ENCODE measurements at regions not wholly inside any gene's neighbourhood (a gene's known extent, or its start where the extent isn't known, plus 50 kb on each side); places are given as distances from the start of the nearest gene placed in this dataset.

DNA sequence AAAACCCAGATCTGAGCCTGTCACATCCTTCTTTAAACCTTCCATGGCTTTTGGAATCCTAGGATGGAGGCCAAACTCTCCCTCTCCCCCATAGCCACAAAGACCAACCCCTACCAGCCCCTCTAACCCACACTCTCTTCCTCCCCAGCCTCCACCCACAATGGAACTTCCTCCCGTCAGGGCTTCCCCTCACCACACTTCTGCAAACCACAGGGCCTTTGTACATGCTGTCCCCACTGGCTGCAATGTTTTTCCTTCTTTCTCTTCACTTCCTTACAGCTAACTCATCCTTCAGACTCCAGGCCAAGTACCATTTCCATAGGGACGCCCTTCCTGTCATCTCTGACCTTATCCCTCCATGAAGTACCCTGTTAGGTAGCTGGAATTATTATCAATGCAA lies 393.5 kb downstream of the MN1 start:
- no peak for TF ChIP-seq CTCF (IDR thresholded peaks at IDR 0.05; ENCODE audit: insufficient read depth, low read length, poor library complexity, severe bottlenecking)
- no peaks in the 10 kb centered on the region; the same call in 1 of the 2 replicates for H3K27me3 ChIP-seq (replicated peaks; ENCODE audit: control insufficient read depth, insufficient read depth, low read length)
- no peaks in the 10 kb centered on the region for H3K36me3 ChIP-seq (ENCODE audit: control insufficient read depth, insufficient read depth, low read length)
- no peak overlapping the region for H3K4me3 ChIP-seq (replicated peaks; ENCODE audit: low read depth, low read length)
- no peak for DNase-seq (ENCODE audit: extremely low read depth, insufficient read length)

GRCh38 chr22:27409299-27409698 lies 392.3 kb downstream of the MN1 start:
- no peaks in the 10 kb centered on the region; the same call in 1 of the 2 replicates for H3K27me3 ChIP-seq (replicated peaks; ENCODE audit: control insufficient read depth, insufficient read depth, low read length)
- no peak for TF ChIP-seq CTCF (IDR thresholded peaks at IDR 0.05; ENCODE audit: insufficient read depth, low read length, poor library complexity, severe bottlenecking)
- H3K36me3 ChIP-seq (ENCODE audit: control insufficient read depth, insufficient read depth, low read length), result no peaks in the 10 kb centered on the region
- DNase-seq (ENCODE audit: extremely low read depth, insufficient read length), result no peak
- H3K4me3 ChIP-seq (replicated peaks; ENCODE audit: low read depth, low read length), result no peak overlapping the region

- no peak for TF ChIP-seq CTCF (IDR thresholded peaks at IDR 0.05; ENCODE audit: insufficient read depth, low read length, poor library complexity, severe bottlenecking)
- Histone ChIP-seq H3K4me3 (replicated peaks; ENCODE audit: low read depth, low read length) (no peak overlapping the region), H3K27me3 (replicated peaks; ENCODE audit: control insufficient read depth, insufficient read depth, low read length) (no peaks in the 10 kb centered on the region; the same call in 1 of the 2 replicates), H3K36me3 (ENCODE audit: control insufficient read depth, insufficient read depth, low read length) (no peaks in the 10 kb centered on the region)
- DNase-seq (ENCODE audit: extremely low read depth, insufficient read length), result no peak
Measured at GRCh38 chr22:27412866-27413445, 388.6 kb downstream of the MN1 start.

GRCh38 chr22:27413702-27414101 lies 387.9 kb downstream of the MN1 start:
- DNase-seq (ENCODE audit: extremely low read depth, insufficient read length), result no peak
- H3K27me3 ChIP-seq (replicated peaks; ENCODE audit: control insufficient read depth, insufficient read depth, low read length), result no peaks in the 10 kb centered on the region; the same call in 1 of the 2 replicates
- no peak overlapping the region for H3K4me3 ChIP-seq (replicated peaks; ENCODE audit: low read depth, low read length)
- TF ChIP-seq CTCF (IDR thresholded peaks at IDR 0.05; ENCODE audit: insufficient read depth, low read length, poor library complexity, severe bottlenecking), result no peak
- H3K36me3 ChIP-seq (ENCODE audit: control insufficient read depth, insufficient read depth, low read length), result no peaks in the 10 kb centered on the region

GRCh38 chr22:27416511-27417420 lies 384.8 kb downstream of the MN1 start:
- no peak for TF ChIP-seq CTCF (IDR thresholded peaks at IDR 0.05; ENCODE audit: insufficient read depth, low read length, poor library complexity, severe bottlenecking)
- H3K4me3 ChIP-seq (replicated peaks; ENCODE audit: low read depth, low read length), result no peak overlapping the region
- H3K27me3 ChIP-seq (replicated peaks; ENCODE audit: control insufficient read depth, insufficient read depth, low read length), result no peaks in the 10 kb centered on the region; the same call in 1 of the 2 replicates
- H3K36me3 ChIP-seq (ENCODE audit: control insufficient read depth, insufficient read depth, low read length), result no peaks in the 10 kb centered on the region
- no peak for DNase-seq (ENCODE audit: extremely low read depth, insufficient read length)

Data from GM06990 (cell line).